CD14-positive monocyte (primary cell): ENCODE measurements at regions not wholly inside any gene's neighbourhood (a gene's known extent, or its start where the extent isn't known, plus 50 kb on each side); places are given as distances from the start of the nearest gene placed in this dataset.

Experiments used
- DNase-seq, 3 donors: peaks; one replicate each; pipeline ENCODE4 v3.0.0-alpha.2; 2011 to 2022
- H2AFZ ChIP-seq: 2 replicates; pipeline ENCODE4 v1.6.0; 2012; ENCODE audit warnings: mild to moderate bottlenecking, low read depth, low read length, inconsistent platforms; ENCODE audit not compliant: insufficient read depth, poor library complexity, severe bottlenecking
- H3K27ac ChIP-seq, 2 donors: 1 replicate in 1 of 2; 2 replicates in 1 of 2; pipeline ENCODE4 v1.5.1; 2012 to 2013; ENCODE audit warnings: low read length in 2 of 2, control low read depth in 1 of 2, inconsistent platforms in 1 of 2, low read depth in 1 of 2, mild to moderate bottlenecking in 1 of 2
- H3K27me3 ChIP-seq, 2 donors: one replicate each; pipeline versions ENCODE4 v1.6.0 to v1.6.1; 2011 to 2013; ENCODE audit warnings: low read length in 2 of 2; ENCODE audit not compliant: control insufficient read depth in 2 of 2, insufficient read depth in 2 of 2
- H3K36me3 ChIP-seq, 2 donors: replicated peaks in 1 of 2; 1 replicate in 1 of 2; 2 replicates in 1 of 2; pipeline versions ENCODE4 v1.5.1 to v1.6.1; 2012 to 2013; ENCODE audit warnings: low read length in 2 of 2, control low read depth in 1 of 2, inconsistent platforms in 1 of 2, mild to moderate bottlenecking in 1 of 2; ENCODE audit not compliant: insufficient read depth in 2 of 2, control insufficient read depth in 1 of 2
- H3K4me1 ChIP-seq, 2 donors: 1 replicate in 1 of 2; 2 replicates in 1 of 2; pipeline versions ENCODE4 v1.5.1 to v1.6.1; 2012 to 2013; ENCODE audit warnings: low read length in 2 of 2, control low read depth in 1 of 2, inconsistent platforms in 1 of 2, mild to moderate bottlenecking in 1 of 2, moderate library complexity in 1 of 2; ENCODE audit not compliant: insufficient read depth in 2 of 2, control insufficient read depth in 1 of 2
- H3K4me2 ChIP-seq: replicated peaks from 2 replicates; pipeline ENCODE3; 2012; ENCODE audit warnings: low read length, moderate library complexity, mild to moderate bottlenecking; ENCODE audit not compliant: poor library complexity, severe bottlenecking; ENCODE audit errors: extremely low read depth
- H3K4me3 ChIP-seq, 3 experiments: fragments of 200-600 bp in 1 of 3; sonication (generic) in 1 of 3; replicated peaks in 1 of 3; 1 replicate in 2 of 3; 2 replicates in 1 of 3; pipeline ENCODE4 v1.5.1; 2011 to 2013; ENCODE audit warnings: low read length in 3 of 3, mild to moderate bottlenecking in 3 of 3, control low read depth in 2 of 3, low read depth in 2 of 3, inconsistent platforms in 1 of 3, moderate library complexity in 1 of 3
- H3K79me2 ChIP-seq: 2 replicates; pipeline ENCODE4 v1.6.0; 2012; ENCODE audit warnings: mild to moderate bottlenecking, control low read depth, inconsistent platforms, low read length, moderate library complexity; ENCODE audit not compliant: insufficient read depth
- H3K9ac ChIP-seq: 2 replicates; pipeline ENCODE4 v1.6.0; 2017; ENCODE audit warnings: low read length, mild to moderate bottlenecking; ENCODE audit not compliant: insufficient read depth, poor library complexity, severe bottlenecking
- H3K9me3 ChIP-seq, 2 donors: replicated peaks in 1 of 2; 1 replicate in 1 of 2; 2 replicates in 1 of 2; pipeline versions ENCODE4 v1.5.1 to v1.6.1; 2012 to 2013; ENCODE audit warnings: low read length in 2 of 2, control low read depth in 1 of 2; ENCODE audit not compliant: control insufficient read depth in 1 of 2, insufficient read depth in 1 of 2
- H4K20me1 ChIP-seq: 2 replicates; pipeline ENCODE4 v1.6.0; 2012; ENCODE audit warnings: mild to moderate bottlenecking, low read length, control low read depth, moderate library complexity; ENCODE audit not compliant: insufficient read depth
- H3K27ac Mint-ChIP-seq, 7 donors: one replicate each; pipeline ENCODE4 v1.8.0; 2020; ENCODE audit warnings: mild to moderate bottlenecking in 7 of 7, mixed read lengths in 7 of 7, moderate library complexity in 6 of 7, inconsistent platforms in 2 of 7
- H3K27me3 Mint-ChIP-seq, 3 donors: one replicate each; pipeline ENCODE4 v1.8.0; 2021 to 2022; ENCODE audit warnings: low read depth in 3 of 3, mild to moderate bottlenecking in 3 of 3, mixed read lengths in 3 of 3, moderate library complexity in 3 of 3, inconsistent platforms in 1 of 3
- H3K36me3 Mint-ChIP-seq, 2 donors: one replicate each; pipeline ENCODE4 v1.8.0; 2020; ENCODE audit warnings: mixed read lengths in 2 of 2, inconsistent platforms in 1 of 2, mild to moderate bottlenecking in 1 of 2
- H3K4me1 Mint-ChIP-seq: one replicate; pipeline ENCODE4 v1.8.0; 2020; ENCODE audit warnings: mild to moderate bottlenecking, mixed read lengths
- H3K4me3 Mint-ChIP-seq, 2 donors: one replicate each; pipeline ENCODE4 v1.8.0; 2020; ENCODE audit warnings: mild to moderate bottlenecking in 2 of 2, mixed read lengths in 2 of 2, moderate library complexity in 1 of 2
- H3K9me3 Mint-ChIP-seq, 7 donors: one replicate each; pipeline ENCODE4 v1.8.0; 2020 to 2022; ENCODE audit warnings: mixed read lengths in 7 of 7, mild to moderate bottlenecking in 6 of 7, moderate library complexity in 6 of 7, inconsistent platforms in 2 of 7
- WGBS: methylation state at CpG from one replicate; pipeline ENCODE4 v1.1.5; 2013; ENCODE audit warnings: missing lambda C conversion rate; ENCODE audit not compliant: insufficient coverage; 5-methylcytosine and 5-hydroxymethylcytosine counted together
- intact Hi-C, 2 donors: fragments of 100-400 bp; cut with micrococcal nuclease; formaldehyde crosslinking; loops; one replicate each; pipeline versions ENCODE4 v1.15.0 to v1.15.1; 2023
- TF ChIP-seq, protein P1 (sequence below): fragments of 200-600 bp; IDR thresholded peaks from one replicate; pipeline ENCODE4 v1.8.0; 2022; ENCODE audit warnings: antibody characterized with exemption, mild to moderate bottlenecking

DNA sequence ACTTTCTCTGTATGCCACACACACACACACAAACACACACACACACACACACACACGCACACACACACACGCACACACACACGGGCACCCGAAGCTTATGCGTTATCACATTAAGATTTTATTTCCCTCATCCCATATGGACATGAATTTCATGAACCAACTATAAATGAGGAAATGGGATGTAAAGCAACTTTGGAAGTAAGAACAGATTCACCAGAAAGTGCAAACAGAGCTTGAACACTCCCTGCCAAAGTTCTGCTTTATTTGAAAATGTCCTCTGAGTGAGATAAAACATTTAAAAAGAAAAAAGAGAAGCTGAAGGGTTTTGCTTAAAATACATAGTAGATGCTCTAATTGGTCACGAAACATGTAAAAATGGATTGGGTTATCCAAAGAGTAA is 90.4 kb upstream of the OTX2 start:
- Histone ChIP-seq H3K4me1 (no peaks in the 10 kb centered on the region), H3K4me3 (no peak overlapping the region), H3K27me3 (no peaks in the 10 kb centered on the region), H2AFZ (no peak overlapping the region), H4K20me1 (no peaks in the 10 kb centered on the region), H3K79me2 (no peaks in the 10 kb centered on the region), H3K4me2 (no peak overlapping the region), H3K9me3 (no peaks in the 10 kb centered on the region), H3K27ac (no peak overlapping the region), H3K9ac (no peak overlapping the region), H3K36me3 (no peaks in the 10 kb centered on the region)
- peaks cover 0 to 6% (median 4%) of the 10 kb centered on the region in 3 donors for H3K27me3 Mint-ChIP-seq
- no peak for DNase-seq
- intact Hi-C loops: no loop called here
- H3K4me1 Mint-ChIP-seq: no peaks in the 10 kb centered on the region
- no peak overlapping the region for H3K27ac Mint-ChIP-seq
- H3K9me3 Mint-ChIP-seq: peaks cover 0 to 1% (median 0%) of the 10 kb centered on the region in 7 donors
- no CpG with 5 or more reads among the region's 6 CpGs for WGBS
- H3K36me3 Mint-ChIP-seq: no peaks in the 10 kb centered on the region
- TF ChIP-seq, protein P1, sequence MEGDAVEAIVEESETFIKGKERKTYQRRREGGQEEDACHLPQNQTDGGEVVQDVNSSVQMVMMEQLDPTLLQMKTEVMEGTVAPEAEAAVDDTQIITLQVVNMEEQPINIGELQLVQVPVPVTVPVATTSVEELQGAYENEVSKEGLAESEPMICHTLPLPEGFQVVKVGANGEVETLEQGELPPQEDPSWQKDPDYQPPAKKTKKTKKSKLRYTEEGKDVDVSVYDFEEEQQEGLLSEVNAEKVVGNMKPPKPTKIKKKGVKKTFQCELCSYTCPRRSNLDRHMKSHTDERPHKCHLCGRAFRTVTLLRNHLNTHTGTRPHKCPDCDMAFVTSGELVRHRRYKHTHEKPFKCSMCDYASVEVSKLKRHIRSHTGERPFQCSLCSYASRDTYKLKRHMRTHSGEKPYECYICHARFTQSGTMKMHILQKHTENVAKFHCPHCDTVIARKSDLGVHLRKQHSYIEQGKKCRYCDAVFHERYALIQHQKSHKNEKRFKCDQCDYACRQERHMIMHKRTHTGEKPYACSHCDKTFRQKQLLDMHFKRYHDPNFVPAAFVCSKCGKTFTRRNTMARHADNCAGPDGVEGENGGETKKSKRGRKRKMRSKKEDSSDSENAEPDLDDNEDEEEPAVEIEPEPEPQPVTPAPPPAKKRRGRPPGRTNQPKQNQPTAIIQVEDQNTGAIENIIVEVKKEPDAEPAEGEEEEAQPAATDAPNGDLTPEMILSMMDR: no peak
- no peak overlapping the region for H3K4me3 Mint-ChIP-seq

DNA sequence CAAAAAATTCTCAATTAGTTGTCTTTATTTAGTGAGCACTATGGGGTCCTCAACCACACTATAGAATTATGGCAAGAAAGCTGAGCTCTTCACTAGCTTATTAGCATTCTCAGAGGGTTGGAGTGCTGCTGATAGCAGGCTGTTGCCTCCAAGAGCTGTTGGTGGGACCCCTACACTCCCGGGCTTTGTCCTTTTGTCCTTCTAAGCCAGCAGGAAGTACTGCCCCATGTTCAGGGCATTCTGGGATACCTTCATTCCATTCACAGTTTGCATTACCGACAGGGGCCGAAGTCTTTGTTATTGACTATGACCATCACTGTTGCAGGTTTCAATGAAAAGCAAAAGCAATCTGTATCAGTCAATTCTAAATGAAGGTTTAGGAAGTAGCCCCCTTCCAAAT is 89.5 kb upstream of the OTX2 start:
- TF ChIP-seq, protein P1: no peak
- Histone ChIP-seq H3K4me2 (no peak overlapping the region), H2AFZ (no peak overlapping the region), H3K27me3 (no peaks in the 10 kb centered on the region), H4K20me1 (no peaks in the 10 kb centered on the region), H3K4me1 (no peaks in the 10 kb centered on the region), H3K79me2 (no peaks in the 10 kb centered on the region), H3K9ac (no peak overlapping the region), H3K36me3 (no peaks in the 10 kb centered on the region), H3K27ac (no peak overlapping the region), H3K9me3 (no peaks in the 10 kb centered on the region), H3K4me3 (no peak overlapping the region)
- no peaks in the 10 kb centered on the region for H3K36me3 Mint-ChIP-seq
- intact Hi-C loops: no loop called here
- H3K27me3 Mint-ChIP-seq: peaks cover 0 to 7% (median 6%) of the 10 kb centered on the region in 3 donors
- no peaks in the 10 kb centered on the region for H3K4me1 Mint-ChIP-seq
- peaks cover 0 to 1% (median 0%) of the 10 kb centered on the region in 7 donors for H3K9me3 Mint-ChIP-seq
- no peak overlapping the region for H3K27ac Mint-ChIP-seq
- WGBS: 75% methylated on average over 2 of the region's 3 CpGs
- DNase-seq: no peak
- no peak overlapping the region for H3K4me3 Mint-ChIP-seq
